LNCaP clone FGC (cell line): ENCODE measurements at regions not wholly inside any gene's neighbourhood (a gene's known extent, or its start where the extent isn't known, plus 50 kb on each side); places are given as distances from the start of the nearest gene placed in this dataset.

ENCODE experiments used
- DNase-seq: peaks from one replicate; pipeline ENCODE4 v3.0.0-alpha.2; 2011; ENCODE audit warnings: low read depth
- H3K4me3 ChIP-seq: 2 replicates; pipeline ENCODE4 v1.5.1; 2011; ENCODE audit warnings: mild to moderate bottlenecking, low read depth, low read length, control low read depth
- CTCF ChIP-seq: IDR thresholded peaks from 2 replicates; pipeline ENCODE4 v1.5.1; 2012; ENCODE audit warnings: mild to moderate bottlenecking; ENCODE audit not compliant: control insufficient read depth, insufficient read depth; ENCODE audit errors: extremely low read depth

GRCh38 chr6:19478273-19478672 is 358.9 kb upstream of the ID4 start:
- H3K4me3 ChIP-seq, result no peak overlapping the region
- TF ChIP-seq CTCF, result no peak
- no peak for DNase-seq

GRCh38 chr6:19478992-19479391 is 358.2 kb upstream of the ID4 start:
- no peak overlapping the region for H3K4me3 ChIP-seq
- TF ChIP-seq CTCF, result no peak
- no peak for DNase-seq

- no peak for TF ChIP-seq CTCF
- no peak overlapping the region for H3K4me3 ChIP-seq
- no peak for DNase-seq
Measured at GRCh38 chr6:19479551-19479950, 357.6 kb upstream of the ID4 start.

GRCh38 chr6:19492636-19493405 is 344.3 kb upstream of the ID4 start:
- H3K4me3 ChIP-seq, result no peak overlapping the region
- TF ChIP-seq CTCF, result no peak
- DNase-seq, result no peak

GRCh38 chr6:19501737-19502245 is 335.4 kb upstream of the ID4 start:
- DNase-seq, result no peak
- no peak overlapping the region for H3K4me3 ChIP-seq
- TF ChIP-seq CTCF, result no peak

GRCh38 chr6:19502301-19502700 is 334.9 kb upstream of the ID4 start:
- DNase-seq, result no peak
- TF ChIP-seq CTCF, result no peak
- no peak overlapping the region for H3K4me3 ChIP-seq

GRCh38 chr6:19515939-19516338 is 321.2 kb upstream of the ID4 start:
- no peak for DNase-seq
- no peak overlapping the region for H3K4me3 ChIP-seq
- no peak for TF ChIP-seq CTCF
